HAP-1 (cell line): ENCODE measurements at regions not wholly inside any gene's neighbourhood (a gene's known extent, or its start where the extent isn't known, plus 50 kb on each side); places are given as distances from the start of the nearest gene placed in this dataset.

Source experiments
- DNase-seq, 2 experiments: peaks; one replicate each; pipeline ENCODE4 v3.0.0-alpha.2; 2016 to 2020; ENCODE audit warnings: low spot score in 2 of 2
- H3K27me3 ChIP-seq: fragments of 250-450 bp; sonication (Bioruptor Pico); 2 replicates; pipeline ENCODE4 v1.5.1; 2020; ENCODE audit warnings: low read depth, mild to moderate bottlenecking, moderate library complexity
- H3K36me3 ChIP-seq: fragments of 250-450 bp; sonication (Bioruptor Pico); replicated peaks from 2 replicates; pipeline ENCODE4 v1.5.1; 2020; ENCODE audit warnings: mild to moderate bottlenecking
- H3K4me1 ChIP-seq: fragments of 250-450 bp; sonication (Bioruptor Pico); 2 replicates; pipeline ENCODE4 v1.5.1; 2020; ENCODE audit warnings: mild to moderate bottlenecking
- H3K4me3 ChIP-seq: fragments of 250-450 bp; sonication (Bioruptor Pico); 2 replicates; pipeline ENCODE4 v1.5.1; 2020; ENCODE audit warnings: mild to moderate bottlenecking, moderate library complexity
- H3K9me3 ChIP-seq: fragments of 250-450 bp; sonication (Bioruptor Pico); 2 replicates; pipeline ENCODE4 v1.5.1; 2020; ENCODE audit warnings: mild to moderate bottlenecking, moderate library complexity
- in situ Hi-C: fragments of 300-500 bp; cut with MboI; formaldehyde crosslinking; loops from 3 replicates; pipeline ENCODE4 v1.14.3; 2020; ENCODE audit warnings: low sequenced_read_pairs, inconsistent platforms, mixed read lengths

- H3K4me3 ChIP-seq: no peak overlapping the region
- no peak for DNase-seq
- no peaks in the 10 kb centered on the region for H3K9me3 ChIP-seq
- in situ Hi-C loops: no loop called here
- no peaks in the 10 kb centered on the region for H3K36me3 ChIP-seq
- no peaks in the 10 kb centered on the region for H3K4me1 ChIP-seq
- H3K27me3 ChIP-seq: no peaks in the 10 kb centered on the region
Observed at GRCh38 chr6:4378319-4378996, 243.1 kb upstream of the ECI2 start.

DNA sequence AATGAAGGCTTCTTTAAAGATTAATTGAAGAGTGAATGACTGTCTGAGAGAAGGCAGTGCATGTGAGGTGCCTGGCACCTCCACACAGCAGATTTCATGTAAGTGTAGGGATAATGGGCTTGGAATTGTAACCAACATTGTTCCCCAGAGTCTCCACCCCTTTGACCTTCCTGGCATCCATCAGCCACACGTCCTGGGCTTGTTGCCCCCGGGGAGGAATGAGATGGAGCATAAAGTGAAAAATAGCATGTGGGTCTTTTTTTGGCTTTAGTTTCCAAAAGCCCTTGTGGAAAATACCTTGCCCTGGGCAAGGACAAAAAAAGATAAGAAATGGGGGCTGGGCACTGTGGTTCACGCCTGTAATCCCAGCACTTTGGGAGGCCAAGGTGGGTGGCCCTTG lies 242.2 kb upstream of the ECI2 start:
- H3K27me3 ChIP-seq: no peaks in the 10 kb centered on the region
- in situ Hi-C loops: no loop called here
- DNase-seq: no peak

DNA sequence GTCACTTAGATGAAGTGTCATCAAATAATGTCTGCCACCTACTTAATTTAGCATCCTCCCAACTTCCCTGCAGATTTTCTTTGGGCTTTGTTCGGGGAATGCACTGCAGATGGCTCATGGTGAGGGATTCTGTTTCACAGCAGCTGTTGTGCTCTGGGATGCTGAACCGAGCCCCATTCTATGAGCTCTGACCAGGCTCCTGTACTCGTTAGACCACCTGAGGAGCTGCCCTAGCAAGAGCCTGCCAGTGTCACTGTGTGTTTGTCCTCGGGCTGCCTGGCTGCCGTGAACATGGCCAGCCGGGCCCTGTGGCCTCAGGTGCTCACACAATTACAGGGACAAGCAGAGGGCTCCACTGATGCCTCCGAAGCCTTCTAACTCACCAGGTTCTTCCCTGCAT lies 238.8 kb upstream of the ECI2 start:
- no peaks in the 10 kb centered on the region for H3K9me3 ChIP-seq
- H3K4me1 ChIP-seq: no peaks in the 10 kb centered on the region
- in situ Hi-C loops: no loop called here
- no peak for DNase-seq
- no peaks in the 10 kb centered on the region for H3K36me3 ChIP-seq
- H3K4me3 ChIP-seq: no peak overlapping the region
- H3K27me3 ChIP-seq: no peaks in the 10 kb centered on the region

More for the DNA sequence above, 242.2 kb upstream of the ECI2 start:
- Histone ChIP-seq H3K36me3 (no peaks in the 10 kb centered on the region), H3K4me3 (no peak overlapping the region), H3K9me3 (no peaks in the 10 kb centered on the region), H3K4me1 (no peaks in the 10 kb centered on the region)

DNA sequence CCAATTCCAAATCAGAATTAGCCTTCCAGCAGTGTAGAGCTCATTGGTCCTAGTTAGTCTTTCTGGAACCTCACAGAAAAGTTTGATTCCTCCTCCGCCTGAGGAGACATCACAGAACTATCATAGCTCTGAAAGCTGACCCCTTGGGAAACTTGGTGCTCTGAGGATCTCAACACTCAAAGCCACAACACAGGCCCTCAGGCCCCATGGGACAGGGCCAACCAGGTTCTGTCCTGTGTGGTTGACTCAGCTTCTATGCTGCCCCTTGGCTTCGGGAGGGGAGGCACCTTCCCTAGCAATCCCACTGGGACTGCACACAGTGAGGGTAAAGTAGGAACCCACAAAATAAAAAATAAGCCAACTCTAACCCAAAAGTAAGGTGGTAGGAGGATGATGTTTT lies 237.5 kb upstream of the ECI2 start:
- Histone ChIP-seq H3K36me3 (no peaks in the 10 kb centered on the region), H3K9me3 (no peaks in the 10 kb centered on the region), H3K4me1 (no peaks in the 10 kb centered on the region), H3K27me3 (no peaks in the 10 kb centered on the region), H3K4me3 (no peak overlapping the region)
- no peak for DNase-seq
- in situ Hi-C loops: no loop called here

DNA sequence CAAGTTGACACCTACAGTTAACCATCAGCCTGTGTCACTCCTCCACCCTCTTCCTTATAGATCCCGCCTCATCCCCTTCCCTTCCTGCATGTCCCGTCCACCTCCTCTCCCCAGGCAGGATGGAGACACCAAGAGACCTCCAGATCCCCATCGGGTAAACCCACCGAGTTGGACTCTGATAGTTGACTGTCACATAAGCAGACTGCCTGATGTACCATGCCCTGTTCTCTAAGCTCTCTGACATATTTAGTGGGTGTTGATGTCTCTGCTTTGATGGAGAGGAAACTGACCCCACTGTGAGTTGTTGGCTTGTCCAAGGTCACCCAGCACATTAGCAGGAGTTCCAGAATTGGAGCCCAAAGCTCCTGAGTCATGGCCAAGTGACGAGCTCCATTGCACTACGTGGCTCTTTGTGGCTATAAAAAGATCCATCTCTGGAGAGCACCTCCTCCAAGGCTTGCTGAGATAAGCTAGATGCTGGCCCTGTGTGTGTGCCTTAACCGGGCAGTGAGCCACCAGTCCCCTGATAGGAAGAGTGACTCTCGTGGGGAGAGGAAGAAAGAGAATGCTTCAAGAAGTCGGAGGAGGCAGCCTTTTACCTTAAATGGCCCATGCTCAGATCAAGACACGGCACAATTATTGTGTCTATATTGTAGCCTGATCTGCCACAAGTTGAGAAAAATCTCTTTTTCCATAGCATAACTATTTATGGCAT lies 236.0 kb upstream of the ECI2 start:
- H3K4me1 ChIP-seq: no peaks in the 10 kb centered on the region
- no peaks in the 10 kb centered on the region for H3K27me3 ChIP-seq
- no peak overlapping the region for H3K4me3 ChIP-seq
- no peaks in the 10 kb centered on the region for H3K36me3 ChIP-seq
- DNase-seq: no peak
- in situ Hi-C loops: no loop called here
- H3K9me3 ChIP-seq: no peaks in the 10 kb centered on the region

GRCh38 chr6:4370066-4370465 lies 234.7 kb upstream of the ECI2 start:
- H3K9me3 ChIP-seq: no peaks in the 10 kb centered on the region
- DNase-seq: no peak
- H3K4me3 ChIP-seq: no peak overlapping the region
- H3K4me1 ChIP-seq: no peaks in the 10 kb centered on the region
- H3K27me3 ChIP-seq: no peaks in the 10 kb centered on the region
- H3K36me3 ChIP-seq: no peaks in the 10 kb centered on the region
- in situ Hi-C loops: no loop called here

GRCh38 chr6:4369616-4370015 lies 234.2 kb upstream of the ECI2 start:
- in situ Hi-C loops: no loop called here
- no peaks in the 10 kb centered on the region for H3K36me3 ChIP-seq
- no peaks in the 10 kb centered on the region for H3K4me1 ChIP-seq
- no peak overlapping the region for H3K4me3 ChIP-seq
- no peaks in the 10 kb centered on the region for H3K9me3 ChIP-seq
- no peak for DNase-seq
- H3K27me3 ChIP-seq: no peaks in the 10 kb centered on the region

DNA sequence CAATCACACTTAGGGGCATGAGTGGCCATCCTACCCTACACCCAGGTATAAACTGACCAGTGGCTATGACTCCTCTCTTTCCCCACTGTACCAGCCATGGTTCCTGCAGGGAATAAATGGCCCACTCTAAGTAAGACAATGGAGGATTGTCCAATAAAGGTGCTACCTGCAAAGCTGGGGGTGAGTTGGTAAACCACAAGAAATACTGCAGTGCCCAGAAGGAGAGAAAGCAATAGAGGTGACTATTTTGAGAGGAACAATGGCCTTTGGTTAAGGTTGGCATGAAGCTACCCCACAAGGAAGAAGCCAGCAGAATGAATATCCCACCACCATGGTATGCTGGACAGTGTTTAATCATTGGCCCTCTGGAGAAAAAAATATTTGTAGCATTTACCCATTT lies 233.3 kb upstream of the ECI2 start:
- no peak overlapping the region for H3K4me3 ChIP-seq
- in situ Hi-C loops: no loop called here
- H3K4me1 ChIP-seq: no peaks in the 10 kb centered on the region
- no peaks in the 10 kb centered on the region for H3K36me3 ChIP-seq
- H3K9me3 ChIP-seq: no peaks in the 10 kb centered on the region
- H3K27me3 ChIP-seq: no peaks in the 10 kb centered on the region
- no peak for DNase-seq

DNA sequence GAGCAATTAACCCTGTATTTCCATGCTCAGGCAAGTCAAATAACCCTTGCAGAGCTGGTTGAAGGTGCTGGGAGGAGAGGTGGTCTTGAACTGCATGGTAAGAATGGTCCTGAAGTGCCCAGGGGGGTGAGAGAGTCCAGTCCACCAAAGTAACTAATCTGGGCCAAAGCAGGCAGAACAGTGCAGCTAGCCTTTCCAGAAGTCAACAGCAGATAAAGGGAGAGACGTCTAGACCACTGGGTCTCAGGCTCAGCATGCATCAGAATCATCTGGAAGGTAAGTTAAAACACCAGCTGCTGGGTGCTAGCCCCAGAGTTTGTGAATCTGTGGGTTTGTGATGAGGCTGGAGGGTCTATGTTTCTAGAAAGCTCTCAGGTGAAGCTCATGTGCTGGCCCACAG lies 232.3 kb upstream of the ECI2 start:
- H3K9me3 ChIP-seq: no peaks in the 10 kb centered on the region
- no peak for DNase-seq
- no peak overlapping the region for H3K4me3 ChIP-seq
- H3K4me1 ChIP-seq: no peaks in the 10 kb centered on the region
- no peaks in the 10 kb centered on the region for H3K27me3 ChIP-seq
- H3K36me3 ChIP-seq: no peaks in the 10 kb centered on the region
- in situ Hi-C loops: no loop called here

- Histone ChIP-seq H3K4me1 (no peaks in the 10 kb centered on the region), H3K9me3 (no peaks in the 10 kb centered on the region), H3K27me3 (no peaks in the 10 kb centered on the region), H3K36me3 (no peaks in the 10 kb centered on the region), H3K4me3 (no peak overlapping the region)
- in situ Hi-C loops: no loop called here
- DNase-seq: no peak
Observed at GRCh38 chr6:4366635-4367395, 231.4 kb upstream of the ECI2 start.

DNA sequence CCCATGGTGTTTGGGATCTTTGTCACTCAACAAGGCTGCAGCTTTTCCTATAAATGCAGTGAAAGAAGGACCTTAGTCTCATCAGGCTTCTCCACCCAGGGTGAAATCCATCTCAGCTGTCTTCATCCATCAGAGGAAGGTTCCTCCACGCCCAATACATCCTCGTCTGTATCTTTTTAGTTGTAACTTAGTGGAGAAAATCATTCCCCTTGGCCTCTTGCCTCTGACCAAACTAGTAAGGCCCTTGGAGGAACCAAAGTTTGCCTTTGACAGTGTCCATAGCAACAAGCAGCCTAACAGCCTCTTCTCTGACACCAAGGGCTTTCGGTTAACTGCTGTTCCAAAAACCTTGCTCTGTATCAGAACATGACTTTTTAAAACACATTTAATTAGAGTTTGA lies 230.3 kb upstream of the ECI2 start:
- no peaks in the 10 kb centered on the region for H3K4me1 ChIP-seq
- H3K4me3 ChIP-seq: no peak overlapping the region
- no peaks in the 10 kb centered on the region for H3K9me3 ChIP-seq
- DNase-seq: no peak
- in situ Hi-C loops: no loop called here
- H3K27me3 ChIP-seq: no peaks in the 10 kb centered on the region
- H3K36me3 ChIP-seq: no peaks in the 10 kb centered on the region

GRCh38 chr6:4364711-4365110 lies 229.3 kb upstream of the ECI2 start:
- H3K27me3 ChIP-seq: no peaks in the 10 kb centered on the region
- no peaks in the 10 kb centered on the region for H3K9me3 ChIP-seq
- H3K4me3 ChIP-seq: no peak overlapping the region
- in situ Hi-C loops: no loop called here
- H3K4me1 ChIP-seq: no peaks in the 10 kb centered on the region
- DNase-seq: no peak
- no peaks in the 10 kb centered on the region for H3K36me3 ChIP-seq

DNA sequence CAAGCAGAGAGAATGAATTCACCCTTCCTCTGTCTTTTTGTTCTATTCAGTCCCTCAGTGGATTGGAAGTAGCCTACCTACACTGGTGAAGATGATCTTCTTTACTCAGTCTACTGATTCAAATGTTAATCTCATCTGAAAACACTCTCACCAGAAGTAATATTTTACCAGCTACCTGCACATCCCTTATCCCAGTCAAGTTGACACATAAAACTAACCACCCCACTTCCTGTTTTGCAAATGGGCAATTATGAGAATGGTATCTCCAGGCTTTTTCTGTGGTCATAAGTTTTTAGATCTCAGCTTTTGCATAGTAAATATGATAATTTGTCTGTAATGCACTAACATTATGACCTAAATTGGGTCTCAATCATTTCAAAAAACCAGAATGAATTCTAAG lies 228.8 kb upstream of the ECI2 start:
- no peak for DNase-seq
- no peaks in the 10 kb centered on the region for H3K27me3 ChIP-seq
- H3K4me1 ChIP-seq: no peaks in the 10 kb centered on the region
- H3K9me3 ChIP-seq: no peaks in the 10 kb centered on the region
- H3K36me3 ChIP-seq: no peaks in the 10 kb centered on the region
- no peak overlapping the region for H3K4me3 ChIP-seq
- in situ Hi-C loops: no loop called here

GRCh38 chr6:4363656-4364055 lies 228.3 kb upstream of the ECI2 start:
- H3K27me3 ChIP-seq: no peaks in the 10 kb centered on the region
- no peak overlapping the region for H3K4me3 ChIP-seq
- no peaks in the 10 kb centered on the region for H3K9me3 ChIP-seq
- no peaks in the 10 kb centered on the region for H3K4me1 ChIP-seq
- no peaks in the 10 kb centered on the region for H3K36me3 ChIP-seq
- in situ Hi-C loops: no loop called here
- no peak for DNase-seq
